ENCODE measurements at regions not wholly inside any gene's neighbourhood (a gene's known extent, or its start where the extent isn't known, plus 50 kb on each side); places are given as distances from the start of the nearest gene placed in this dataset.

DNA sequence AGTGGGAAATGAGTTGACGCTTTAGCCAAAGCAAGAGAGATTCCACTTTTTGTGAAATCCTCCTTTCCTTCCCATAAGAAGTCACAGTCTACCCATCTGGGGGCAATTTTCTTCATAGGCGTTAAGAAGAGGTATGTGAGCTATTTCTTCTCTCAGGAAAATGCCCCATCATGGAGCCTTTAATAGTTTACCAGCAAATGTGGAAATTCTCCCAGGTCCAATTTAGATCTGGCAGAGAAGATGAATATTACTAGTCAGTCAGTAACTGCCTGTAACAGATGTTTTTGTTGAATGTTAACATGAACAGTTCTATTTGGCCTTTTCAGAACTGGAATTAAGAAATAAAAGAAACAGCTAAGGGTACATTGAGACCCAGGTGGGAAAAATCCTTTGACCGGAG, 156.4 kb upstream of the RFX3 start:
- ATAC-seq (ENCODE audit: poor library complexity): no peak
- ChIA-PET CTCF (no interaction called here), POLR2A (no interaction called here)
- H3K9me3 Mint-ChIP-seq: no peaks in the 10 kb centered on the region
- Histone ChIP-seq H3K36me3 (ENCODE audit: insufficient read depth, low read length) (no peaks in the 10 kb centered on the region), H3K4me1 (ENCODE audit: insufficient read depth, low read length) (no peaks in the 10 kb centered on the region), H3K9me3 (ENCODE audit: control insufficient read depth in 1 of 2, insufficient read depth in 1 of 2, low read length in 2 of 2) (no peaks in the 10 kb centered on the region), H3K4me3 (ENCODE audit: low read length) (no peak overlapping the region), H3K27me3 (ENCODE audit: control insufficient read depth in 1 of 2, insufficient read depth in 2 of 2, low read length in 2 of 2) (no peaks in the 10 kb centered on the region), H3K27ac (ENCODE audit: low read depth in 1 of 2, low read length in 2 of 2) (no peak overlapping the region)
- H3K36me3 Mint-ChIP-seq (ENCODE audit: low read depth): no peaks in the 10 kb centered on the region
- TF ChIP-seq, protein P1, sequence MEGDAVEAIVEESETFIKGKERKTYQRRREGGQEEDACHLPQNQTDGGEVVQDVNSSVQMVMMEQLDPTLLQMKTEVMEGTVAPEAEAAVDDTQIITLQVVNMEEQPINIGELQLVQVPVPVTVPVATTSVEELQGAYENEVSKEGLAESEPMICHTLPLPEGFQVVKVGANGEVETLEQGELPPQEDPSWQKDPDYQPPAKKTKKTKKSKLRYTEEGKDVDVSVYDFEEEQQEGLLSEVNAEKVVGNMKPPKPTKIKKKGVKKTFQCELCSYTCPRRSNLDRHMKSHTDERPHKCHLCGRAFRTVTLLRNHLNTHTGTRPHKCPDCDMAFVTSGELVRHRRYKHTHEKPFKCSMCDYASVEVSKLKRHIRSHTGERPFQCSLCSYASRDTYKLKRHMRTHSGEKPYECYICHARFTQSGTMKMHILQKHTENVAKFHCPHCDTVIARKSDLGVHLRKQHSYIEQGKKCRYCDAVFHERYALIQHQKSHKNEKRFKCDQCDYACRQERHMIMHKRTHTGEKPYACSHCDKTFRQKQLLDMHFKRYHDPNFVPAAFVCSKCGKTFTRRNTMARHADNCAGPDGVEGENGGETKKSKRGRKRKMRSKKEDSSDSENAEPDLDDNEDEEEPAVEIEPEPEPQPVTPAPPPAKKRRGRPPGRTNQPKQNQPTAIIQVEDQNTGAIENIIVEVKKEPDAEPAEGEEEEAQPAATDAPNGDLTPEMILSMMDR (IDR thresholded peaks at IDR 0.05): no peak
- intact Hi-C loops (cut with DNase I, micrococcal nuclease): no loop called here
- no peaks in the 10 kb centered on the region for H3K27me3 Mint-ChIP-seq
- no peaks in the 10 kb centered on the region for H3K4me1 Mint-ChIP-seq (ENCODE audit: low read depth)
- no peak overlapping the region for H3K27ac Mint-ChIP-seq
- DNase-seq: no peak
- H3K4me3 Mint-ChIP-seq: no peak overlapping the region

- H3K27me3 Mint-ChIP-seq: no peaks in the 10 kb centered on the region
- H3K36me3 Mint-ChIP-seq (ENCODE audit: low read depth): peaks cover 10% of the 10 kb centered on the region
- ATAC-seq (ENCODE audit: poor library complexity): no peak
- ChIA-PET POLR2A (no interaction called here), CTCF (no interaction called here)
- H3K27ac ChIP-seq (ENCODE audit: low read depth in 1 of 2, low read length in 2 of 2): no peak overlapping the region
- DNase-seq: no peak
- TF ChIP-seq, protein P1 (IDR thresholded peaks at IDR 0.05): no peak
- no peak overlapping the region for H3K4me3 ChIP-seq (ENCODE audit: low read length)
- no peaks in the 10 kb centered on the region for H3K9me3 Mint-ChIP-seq
- H3K36me3 ChIP-seq (ENCODE audit: insufficient read depth, low read length): no peaks in the 10 kb centered on the region
- H3K27ac Mint-ChIP-seq: no peak overlapping the region
- no peaks in the 10 kb centered on the region for H3K9me3 ChIP-seq (ENCODE audit: control insufficient read depth in 1 of 2, insufficient read depth in 1 of 2, low read length in 2 of 2)
- no peak overlapping the region for H3K4me3 Mint-ChIP-seq
- no peaks in the 10 kb centered on the region for H3K4me1 Mint-ChIP-seq (ENCODE audit: low read depth)
- intact Hi-C loops (cut with DNase I, micrococcal nuclease): no loop called here
- H3K4me1 ChIP-seq (ENCODE audit: insufficient read depth, low read length): no peaks in the 10 kb centered on the region
- H3K27me3 ChIP-seq (ENCODE audit: control insufficient read depth in 1 of 2, insufficient read depth in 2 of 2, low read length in 2 of 2): no peaks in the 10 kb centered on the region
Measured at GRCh38 chr9:3677541-3677940, 151.7 kb upstream of the RFX3 start.

DNA sequence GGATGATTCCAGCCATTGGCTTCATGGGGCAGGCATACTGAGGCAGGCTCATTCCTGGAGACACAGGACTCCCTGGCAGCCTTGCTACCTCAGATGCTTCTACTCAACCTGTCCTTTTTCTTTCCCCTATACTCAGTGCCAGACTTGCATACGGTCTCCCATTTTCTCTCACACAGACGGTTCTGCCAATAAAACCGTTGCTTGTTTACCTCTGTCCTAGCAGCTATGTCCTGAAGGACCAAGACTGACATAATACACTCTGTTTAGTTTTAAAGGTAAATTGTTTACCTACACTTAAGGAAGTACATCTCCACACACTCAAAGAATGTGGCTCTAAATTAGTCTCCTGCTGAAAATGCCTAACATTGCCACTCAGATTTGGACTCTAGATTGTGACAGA, 151.0 kb upstream of the RFX3 start:
- Mint-ChIP-seq H3K36me3 (ENCODE audit: low read depth) (peaks cover 10% of the 10 kb centered on the region), H3K4me1 (ENCODE audit: low read depth) (no peaks in the 10 kb centered on the region), H3K4me3 (no peak overlapping the region), H3K27ac (no peak overlapping the region), H3K27me3 (no peaks in the 10 kb centered on the region), H3K9me3 (no peaks in the 10 kb centered on the region)
- ChIA-PET POLR2A (no interaction called here), CTCF (no interaction called here)
- no peak for DNase-seq
- no peaks in the 10 kb centered on the region for H3K4me1 ChIP-seq (ENCODE audit: insufficient read depth, low read length)
- intact Hi-C loops (cut with DNase I, micrococcal nuclease): no loop called here
- no peaks in the 10 kb centered on the region for H3K36me3 ChIP-seq (ENCODE audit: insufficient read depth, low read length)
- H3K9me3 ChIP-seq (ENCODE audit: control insufficient read depth in 1 of 2, insufficient read depth in 1 of 2, low read length in 2 of 2): no peaks in the 10 kb centered on the region
- TF ChIP-seq, protein P1 (IDR thresholded peaks at IDR 0.05): no peak
- ATAC-seq (ENCODE audit: poor library complexity): no peak
- H3K4me3 ChIP-seq (ENCODE audit: low read length): no peak overlapping the region
- H3K27ac ChIP-seq (ENCODE audit: low read depth in 1 of 2, low read length in 2 of 2): no peak overlapping the region
- H3K27me3 ChIP-seq (ENCODE audit: control insufficient read depth in 1 of 2, insufficient read depth in 2 of 2, low read length in 2 of 2): no peaks in the 10 kb centered on the region

Measured in CD4-positive, alpha-beta T cell (primary cell).